ENCODE measurements at regions not wholly inside any gene's neighbourhood (a gene's known extent, or its start where the extent isn't known, plus 50 kb on each side); places are given as distances from the start of the nearest gene placed in this dataset.

GRCh38 chr5:92868442-92868841 lies 712.6 kb downstream of the NR2F1-AS1 start:
- H3K4me1 ChIP-seq (ENCODE audit: insufficient read depth, low read length) = no peaks in the 10 kb centered on the region
- no peak for TF ChIP-seq CTCF (IDR thresholded peaks at IDR 0.05; ENCODE audit: extremely low read depth, low read depth, low read length)
- H3K4me2 ChIP-seq (ENCODE audit: insufficient read depth, low read length) = no peak overlapping the region
- H3K36me3 ChIP-seq (ENCODE audit: insufficient read depth, low read length) = no peaks in the 10 kb centered on the region
- H3K4me3 ChIP-seq (ENCODE audit: insufficient read depth, low read length) = no peak overlapping the region
- H3K27ac ChIP-seq (ENCODE audit: low read depth, low read length) = no peak overlapping the region
- no peak for DNase-seq (ENCODE audit: insufficient read length, low spot score, missing footprints)
- no peaks in the 10 kb centered on the region for H4K20me1 ChIP-seq (ENCODE audit: insufficient read depth, low read length)
- no peaks in the 10 kb centered on the region for H3K9me3 ChIP-seq (ENCODE audit: low read depth, low read length)
- no peak overlapping the region for H2AFZ ChIP-seq (ENCODE audit: low read length)
- H3K79me2 ChIP-seq (ENCODE audit: insufficient read depth, low read length) = no peaks in the 10 kb centered on the region
- H3K27me3 ChIP-seq (ENCODE audit: insufficient read depth, low read length) = no peaks in the 10 kb centered on the region

DNA sequence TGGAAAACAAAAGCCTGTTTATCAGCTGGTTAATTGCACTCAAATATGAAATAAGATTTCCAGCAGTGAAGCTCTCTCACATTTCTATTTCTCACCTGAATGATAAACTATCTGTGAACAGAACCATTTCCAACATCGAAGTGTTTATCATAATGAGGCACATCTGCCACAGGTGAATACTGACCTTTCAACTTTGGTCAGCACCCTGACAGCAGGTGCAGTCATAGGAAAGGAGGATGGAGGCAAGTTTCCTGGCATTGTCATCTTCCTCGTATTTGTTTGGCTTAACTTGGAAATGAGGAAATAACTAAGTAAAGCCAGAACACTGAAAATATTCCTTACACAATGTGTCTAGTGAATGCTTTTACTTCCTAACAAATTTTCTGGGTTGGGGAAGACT lies 716.4 kb downstream of the NR2F1-AS1 start:
- Histone ChIP-seq H3K4me2 (ENCODE audit: insufficient read depth, low read length) (no peak overlapping the region), H3K4me1 (ENCODE audit: insufficient read depth, low read length) (no peaks in the 10 kb centered on the region), H3K4me3 (ENCODE audit: insufficient read depth, low read length) (no peak overlapping the region), H4K20me1 (ENCODE audit: insufficient read depth, low read length) (no peaks in the 10 kb centered on the region), H3K27ac (ENCODE audit: low read depth, low read length) (no peak overlapping the region), H3K36me3 (ENCODE audit: insufficient read depth, low read length) (no peaks in the 10 kb centered on the region), H3K27me3 (ENCODE audit: insufficient read depth, low read length) (no peaks in the 10 kb centered on the region), H3K79me2 (ENCODE audit: insufficient read depth, low read length) (no peaks in the 10 kb centered on the region), H2AFZ (ENCODE audit: low read length) (no peak overlapping the region), H3K9me3 (ENCODE audit: low read depth, low read length) (no peaks in the 10 kb centered on the region)
- DNase-seq (ENCODE audit: insufficient read length, low spot score, missing footprints) = no peak
- no peak for TF ChIP-seq CTCF (IDR thresholded peaks at IDR 0.05; ENCODE audit: extremely low read depth, low read depth, low read length)

DNA sequence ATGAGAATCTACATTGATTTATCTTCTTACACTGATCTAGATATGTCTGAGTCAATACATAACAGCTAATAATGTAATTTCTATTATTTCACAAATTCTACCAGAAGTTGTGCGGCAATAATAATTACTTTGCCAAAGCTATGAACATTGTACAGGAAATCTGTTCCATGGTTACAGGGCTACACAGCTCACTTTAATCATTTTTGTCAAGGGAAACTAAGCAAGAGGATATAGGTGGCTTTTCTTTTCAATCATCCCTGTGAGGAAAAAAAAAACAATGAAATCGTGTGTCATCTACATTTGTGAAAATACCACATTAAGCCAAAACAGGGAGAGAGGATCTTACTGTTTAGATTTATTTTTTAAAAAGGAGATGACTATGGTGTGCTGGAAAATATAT lies 717.4 kb downstream of the NR2F1-AS1 start:
- no peaks in the 10 kb centered on the region for H4K20me1 ChIP-seq (ENCODE audit: insufficient read depth, low read length)
- H2AFZ ChIP-seq (ENCODE audit: low read length) = no peak overlapping the region
- no peak for TF ChIP-seq CTCF (IDR thresholded peaks at IDR 0.05; ENCODE audit: extremely low read depth, low read depth, low read length)
- H3K79me2 ChIP-seq (ENCODE audit: insufficient read depth, low read length) = no peaks in the 10 kb centered on the region
- H3K36me3 ChIP-seq (ENCODE audit: insufficient read depth, low read length) = no peaks in the 10 kb centered on the region
- no peak for DNase-seq (ENCODE audit: insufficient read length, low spot score, missing footprints)
- no peaks in the 10 kb centered on the region for H3K9me3 ChIP-seq (ENCODE audit: low read depth, low read length)
- H3K27ac ChIP-seq (ENCODE audit: low read depth, low read length) = no peak overlapping the region
- H3K27me3 ChIP-seq (ENCODE audit: insufficient read depth, low read length) = no peaks in the 10 kb centered on the region
- no peak overlapping the region for H3K4me3 ChIP-seq (ENCODE audit: insufficient read depth, low read length)
- H3K4me2 ChIP-seq (ENCODE audit: insufficient read depth, low read length) = no peak overlapping the region
- H3K4me1 ChIP-seq (ENCODE audit: insufficient read depth, low read length) = no peaks in the 10 kb centered on the region

DNA sequence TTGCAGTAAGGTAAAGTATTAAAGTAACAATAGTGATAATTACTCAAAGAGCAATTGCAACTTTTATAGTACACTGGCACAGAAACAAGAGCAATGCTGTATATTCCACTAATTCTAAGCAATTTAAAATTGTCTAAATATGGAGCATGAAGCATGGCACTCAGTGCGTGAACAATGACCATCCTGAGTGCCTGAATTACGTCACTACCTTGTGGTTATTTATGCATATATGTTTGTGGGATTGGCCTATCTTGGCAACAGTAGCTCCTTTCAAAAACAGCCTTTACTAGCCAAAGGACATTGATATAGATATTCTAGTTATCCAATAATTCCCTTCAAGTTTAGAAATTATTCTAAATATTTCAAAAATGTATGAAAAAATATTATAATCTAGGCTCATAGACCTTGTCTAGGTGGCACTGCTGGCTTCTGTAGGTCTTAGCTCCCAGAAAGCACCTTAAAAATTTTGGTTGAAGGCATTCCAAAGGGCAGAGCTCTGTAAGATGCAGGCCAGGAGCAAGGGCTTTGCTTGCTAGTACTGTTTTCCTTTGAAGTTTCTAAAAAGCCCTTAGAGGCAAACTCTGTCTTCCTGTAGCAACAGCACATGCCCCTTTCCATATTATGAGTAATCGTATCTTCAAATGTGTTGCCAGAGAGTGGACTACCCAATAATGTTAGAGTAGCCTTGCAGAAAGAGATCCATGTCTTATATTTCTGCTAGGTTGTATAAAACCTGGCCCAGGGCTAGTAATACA lies 719.3 kb downstream of the NR2F1-AS1 start:
- TF ChIP-seq CTCF (IDR thresholded peaks at IDR 0.05; ENCODE audit: extremely low read depth, low read depth, low read length) = no peak
- Histone ChIP-seq H3K4me3 (ENCODE audit: insufficient read depth, low read length) (no peak overlapping the region), H3K4me1 (ENCODE audit: insufficient read depth, low read length) (no peaks in the 10 kb centered on the region), H3K27me3 (ENCODE audit: insufficient read depth, low read length) (no peaks in the 10 kb centered on the region), H2AFZ (ENCODE audit: low read length) (no peak overlapping the region), H3K4me2 (ENCODE audit: insufficient read depth, low read length) (no peak overlapping the region), H3K79me2 (ENCODE audit: insufficient read depth, low read length) (no peaks in the 10 kb centered on the region), H3K36me3 (ENCODE audit: insufficient read depth, low read length) (no peaks in the 10 kb centered on the region), H3K27ac (ENCODE audit: low read depth, low read length) (no peak overlapping the region), H4K20me1 (ENCODE audit: insufficient read depth, low read length) (no peaks in the 10 kb centered on the region), H3K9me3 (ENCODE audit: low read depth, low read length) (no peaks in the 10 kb centered on the region)
- DNase-seq (ENCODE audit: insufficient read length, low spot score, missing footprints) = no peak
